Stimulated activated CD8-positive, alpha-beta memory T cell treated with anti-CD3 and anti-CD28 coated beads, Interleukin-12 subunit alpha, Interleukin-12 subunit beta, amount 100 ng/mL, for 1 hour (primary cell): ENCODE measurements at regions not wholly inside any gene's neighbourhood (a gene's known extent, or its start where the extent isn't known, plus 50 kb on each side); places are given as distances from the start of the nearest gene placed in this dataset.
A peak's percentile ranks its signal among the peaks of the same experiment; 100 is the strongest.

Source experiments
- DNase-seq: peaks from one replicate; pipeline ENCODE4 v3.0.0-alpha.2; 2020; ENCODE audit warnings: low read depth

DNA sequence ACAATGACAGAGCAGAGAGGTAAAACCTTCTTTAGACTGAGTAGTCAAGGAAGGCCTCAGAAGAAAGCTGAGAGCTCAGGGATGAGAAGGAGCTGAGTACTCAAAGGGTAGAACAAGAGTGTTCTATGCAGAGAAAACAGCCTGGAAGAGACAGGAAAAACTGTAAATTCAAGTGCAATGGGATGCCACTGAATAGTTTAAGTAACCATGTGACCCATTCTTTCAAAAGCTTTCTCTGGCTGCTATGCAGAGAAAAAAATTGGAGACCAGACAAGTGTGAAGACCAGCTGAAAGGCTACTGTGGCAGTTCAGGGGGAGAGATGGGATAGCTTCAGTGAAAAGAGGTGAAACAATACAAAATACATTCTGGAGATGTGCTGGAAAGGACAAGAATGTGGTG is 61.3 kb upstream of the RNF38 start:
- DNase-seq: no peak

DNA sequence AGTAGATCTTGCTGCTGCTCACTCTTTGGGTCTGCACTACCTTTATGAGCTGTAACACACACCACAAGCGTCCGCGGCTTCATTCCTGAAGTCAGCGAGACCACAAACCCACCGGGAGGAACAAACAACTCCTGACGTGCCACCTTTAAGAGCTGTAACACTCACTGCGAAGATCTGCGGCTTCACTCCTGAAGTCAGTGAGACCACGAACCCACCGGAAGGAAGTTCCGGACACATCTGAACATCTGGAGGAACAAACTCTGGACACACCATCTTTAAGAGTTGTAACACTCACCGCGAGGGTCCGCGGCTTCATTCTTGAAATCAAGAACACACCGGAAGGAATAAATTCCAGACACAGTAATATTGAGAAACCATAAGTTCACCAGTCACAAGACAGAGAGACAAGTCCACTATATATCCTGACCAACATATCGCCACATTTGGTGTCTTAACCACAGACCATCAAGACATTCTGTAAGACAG is 58.4 kb upstream of the RNF38 start:
- DNase-seq: peak; percentile 37

DNA sequence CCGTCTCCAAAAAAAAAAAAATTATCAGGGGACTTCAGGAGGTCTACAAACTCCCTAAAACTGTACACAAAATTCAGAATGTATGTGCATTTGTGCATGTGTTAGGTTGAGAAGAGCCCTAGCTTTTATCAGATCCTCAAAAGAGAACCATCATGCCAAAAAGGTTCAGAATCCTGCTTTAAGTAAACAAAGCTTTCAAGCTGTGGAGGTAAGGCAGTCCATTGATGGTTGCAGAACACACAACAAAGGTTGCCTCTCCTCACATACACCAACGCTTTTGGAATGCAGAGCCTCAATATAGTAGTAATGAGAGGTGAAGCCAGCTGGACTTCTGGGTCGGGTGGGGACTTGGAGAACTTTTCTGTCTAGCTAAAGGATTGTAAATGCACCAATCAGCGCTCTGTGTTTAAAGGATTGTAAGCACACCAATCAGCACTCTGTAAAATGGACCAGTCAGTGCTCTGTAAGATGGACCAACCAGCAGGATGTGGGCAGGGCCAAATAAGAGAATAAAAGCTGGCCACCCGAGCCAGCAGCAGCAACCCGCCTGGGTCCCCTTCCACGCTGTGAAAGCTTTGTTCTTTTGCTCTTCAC is 57.9 kb upstream of the RNF38 start:
- no peak for DNase-seq

DNA sequence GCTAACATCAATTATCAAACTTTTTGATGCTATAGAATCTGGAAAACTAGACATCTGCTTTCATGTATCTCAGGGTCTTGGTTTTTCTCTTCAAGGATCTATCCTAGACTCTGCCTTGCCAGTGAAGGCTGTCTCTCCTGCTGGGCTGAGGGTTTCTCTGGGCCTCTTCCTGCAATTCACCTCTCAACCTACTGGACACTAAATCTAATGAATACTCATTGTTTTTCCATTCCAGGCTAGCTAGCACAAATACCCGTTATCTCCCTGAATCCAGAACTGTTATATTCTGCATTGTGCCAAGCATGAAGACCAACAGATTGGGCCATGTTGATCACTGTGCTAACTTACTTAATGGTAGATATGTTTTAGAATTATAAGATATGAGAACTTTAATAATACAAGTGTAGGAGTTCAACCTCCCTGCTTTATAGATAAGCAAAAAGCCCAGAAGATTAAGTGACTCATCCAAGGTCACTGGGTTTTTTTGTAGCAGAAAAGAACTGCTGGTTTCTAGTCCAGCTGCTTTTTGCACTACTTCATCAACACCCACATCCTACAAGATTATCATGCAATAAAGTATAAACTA is 56.5 kb upstream of the RNF38 start:
- DNase-seq: no peak

DNA sequence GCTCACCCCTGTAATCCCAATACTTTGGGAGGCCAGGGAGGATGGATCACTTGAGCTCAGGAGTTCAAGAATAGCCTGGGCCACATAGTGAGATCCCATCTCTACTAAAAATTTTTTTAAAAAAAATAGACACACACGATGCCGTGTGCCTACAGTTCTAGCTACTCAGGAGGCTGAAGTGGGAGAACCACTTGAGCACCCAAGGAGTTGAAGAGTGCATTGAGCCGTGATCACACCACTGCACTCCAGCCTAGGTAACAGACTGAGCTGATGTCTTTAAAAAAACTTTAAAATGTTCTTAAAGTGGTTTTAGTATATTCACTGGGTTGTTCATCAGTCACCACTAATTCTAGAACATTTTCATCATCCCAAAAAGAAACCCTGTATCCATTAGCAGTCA is 51.9 kb upstream of the RNF38 start:
- no peak for DNase-seq

DNA sequence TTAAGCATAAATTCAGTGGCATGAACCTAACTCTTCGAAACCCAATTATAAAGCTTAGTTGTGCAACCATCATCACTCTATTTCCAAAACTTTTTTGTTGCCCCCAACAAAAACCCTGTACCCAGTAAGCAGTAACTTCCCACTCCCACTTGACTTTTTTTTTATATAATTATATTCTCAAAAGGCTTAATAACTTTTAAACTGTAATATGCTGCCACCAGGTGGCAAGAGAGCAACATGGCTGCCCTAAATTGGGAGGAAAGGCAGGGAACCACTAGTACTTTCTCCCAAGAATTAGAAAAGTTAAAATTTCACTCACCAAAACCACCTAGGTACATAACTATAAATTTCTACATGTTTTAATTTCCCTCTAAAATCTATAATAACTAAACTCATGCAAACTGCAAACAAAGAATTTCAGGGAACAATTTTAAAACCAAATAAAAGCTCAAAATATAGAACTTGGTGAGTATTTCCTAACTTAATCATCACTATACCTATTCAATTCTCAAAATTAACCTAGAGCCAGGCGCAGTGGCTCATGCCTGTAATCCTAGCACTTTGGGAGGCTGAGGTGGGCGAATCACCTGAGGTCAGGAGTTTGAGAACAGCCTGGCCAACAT is 50.2 kb upstream of the RNF38 start:
- no peak for DNase-seq
